HK-2 (cell line): ENCODE measurements at regions not wholly inside any gene's neighbourhood (a gene's known extent, or its start where the extent isn't known, plus 50 kb on each side); places are given as distances from the start of the nearest gene placed in this dataset.

Experiments used
- DNase-seq: peaks from one replicate; pipeline ENCODE4 v3.0.0-alpha.2; 2018; ENCODE audit not compliant: unreplicated experiment

DNA sequence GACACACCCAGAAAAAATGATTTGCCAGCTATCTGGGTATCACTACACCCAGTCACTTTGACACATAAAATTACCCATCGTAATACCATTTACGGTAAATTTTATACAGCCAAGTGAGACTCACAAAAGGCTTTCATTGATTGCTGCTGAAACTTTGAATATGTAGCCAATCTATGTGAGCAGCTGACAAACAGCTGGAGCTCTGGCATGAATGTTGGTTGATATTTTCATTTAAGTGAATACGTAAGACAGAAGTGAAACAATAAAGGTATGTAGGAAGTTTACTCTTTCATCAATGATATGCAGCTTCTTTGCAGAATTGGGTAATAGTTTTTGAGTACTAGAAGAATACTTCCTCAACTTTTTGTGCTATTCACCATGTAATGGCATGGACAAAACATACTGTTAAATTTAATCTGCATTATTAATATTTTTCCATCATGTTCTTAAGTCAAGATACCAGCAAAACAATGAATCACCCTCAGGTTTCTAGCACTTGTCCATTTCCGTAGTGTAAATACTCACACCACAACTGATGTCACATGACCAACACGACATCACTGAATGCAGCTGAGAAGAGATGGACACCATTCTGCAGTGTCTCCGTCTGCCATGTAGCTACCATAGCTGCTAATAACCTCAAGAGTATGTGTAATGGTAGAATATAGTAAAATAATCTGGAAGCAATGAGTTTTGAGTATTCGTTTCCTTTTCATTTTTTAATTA is 205.9 kb upstream of the HES1 start:
- no peak for DNase-seq

DNA sequence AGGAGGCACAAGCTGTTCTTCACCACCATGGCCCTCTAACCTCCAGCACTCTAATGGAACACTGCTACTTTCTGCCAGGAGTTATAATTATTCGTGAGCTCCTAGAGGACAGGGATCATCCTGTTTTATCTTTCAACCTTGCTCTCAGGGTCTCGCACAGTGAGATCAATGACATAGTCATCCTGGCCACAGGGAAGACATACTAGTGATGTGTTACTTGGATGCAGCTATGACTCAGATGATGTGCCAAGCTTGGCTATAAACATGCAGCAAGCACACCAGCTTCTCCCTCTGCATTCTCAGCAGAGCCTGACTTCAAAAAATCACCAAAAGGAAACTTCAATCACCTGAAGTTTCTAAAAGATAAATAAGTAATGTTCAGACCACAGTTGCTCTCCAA is 203.8 kb upstream of the HES1 start:
- no peak for DNase-seq

GRCh38 chr3:193932576-193932975 is 203.4 kb upstream of the HES1 start:
- DNase-seq = no peak

DNA sequence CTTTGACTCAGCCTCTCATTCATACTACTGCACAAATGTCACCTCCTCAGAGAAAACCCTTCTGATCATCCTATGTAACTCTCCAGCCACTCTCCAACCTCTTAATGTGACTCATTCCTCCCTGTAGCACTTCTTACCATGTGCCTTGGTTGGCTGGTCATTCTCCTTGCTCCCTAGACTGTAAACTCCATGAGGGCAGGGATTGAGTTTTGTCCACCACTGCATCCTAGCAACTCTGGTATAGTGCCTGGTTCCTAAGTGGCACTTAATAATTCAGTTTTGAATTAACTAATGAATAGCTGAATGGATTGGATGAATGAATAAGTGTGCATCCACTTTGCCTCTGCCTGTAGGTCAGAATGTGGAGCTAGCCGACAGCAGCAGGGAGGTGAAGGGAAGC is 202.5 kb upstream of the HES1 start:
- no peak for DNase-seq

DNA sequence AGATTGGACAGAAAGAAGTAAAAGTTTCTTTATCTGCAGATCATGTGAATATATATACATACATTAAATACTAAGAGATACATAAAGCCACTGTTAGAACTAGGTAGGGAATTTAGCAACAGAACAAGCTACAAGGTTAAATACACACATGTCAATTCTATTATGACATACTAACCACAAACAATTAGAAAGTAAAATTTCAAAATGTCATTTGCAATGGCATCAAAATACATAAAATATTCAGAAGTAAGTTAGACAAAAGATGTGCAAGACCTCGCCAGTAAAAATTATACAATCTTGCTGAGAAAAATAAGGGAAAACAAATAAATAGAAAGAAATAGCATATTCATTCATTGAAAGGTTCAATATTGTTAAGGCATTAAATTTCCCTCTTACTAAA is 200.0 kb upstream of the HES1 start:
- DNase-seq = no peak

- DNase-seq = no peak
These were observed 197.3 kb upstream of the HES1 start for GRCh38 chr3:193938613-193939012.

- no peak for DNase-seq
These were observed 196.4 kb upstream of the HES1 start for GRCh38 chr3:193939527-193939926.

GRCh38 chr3:193940526-193940925 is 195.4 kb upstream of the HES1 start:
- DNase-seq = no peak

DNA sequence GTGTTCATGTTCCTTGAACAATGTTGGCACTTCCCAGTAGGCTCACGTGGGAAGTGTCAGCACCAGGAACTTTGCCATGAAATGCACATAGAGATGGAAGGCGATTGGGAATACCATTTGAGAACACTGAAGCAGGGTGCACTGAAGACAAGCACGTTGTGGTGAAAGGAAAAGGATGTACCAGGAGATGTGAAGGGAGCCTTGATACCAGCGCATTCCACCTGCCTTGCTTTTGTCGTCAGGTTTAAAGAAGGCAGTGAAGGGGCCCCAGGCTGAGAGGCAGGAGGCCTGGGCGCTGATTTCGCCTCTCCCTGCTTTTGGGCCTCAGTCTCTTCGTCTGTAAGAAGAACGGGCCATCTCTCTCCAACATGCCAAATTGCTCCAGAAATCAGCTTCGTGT is 194.5 kb upstream of the HES1 start:
- DNase-seq = no peak

- no peak for DNase-seq
These were observed 193.4 kb upstream of the HES1 start for GRCh38 chr3:193942516-193943055.

GRCh38 chr3:193943200-193943599 is 192.7 kb upstream of the HES1 start:
- DNase-seq = no peak

- DNase-seq = no peak
These were observed 192.0 kb upstream of the HES1 start for GRCh38 chr3:193943851-193944517.

GRCh38 chr3:193944518-193944884 is 191.4 kb upstream of the HES1 start:
- DNase-seq = no peak

GRCh38 chr3:193945143-193945542 is 190.8 kb upstream of the HES1 start:
- DNase-seq = no peak

- no peak for DNase-seq
These were observed 189.0 kb upstream of the HES1 start for GRCh38 chr3:193946945-193947344.

GRCh38 chr3:193947596-193947995 is 188.4 kb upstream of the HES1 start:
- DNase-seq = no peak

DNA sequence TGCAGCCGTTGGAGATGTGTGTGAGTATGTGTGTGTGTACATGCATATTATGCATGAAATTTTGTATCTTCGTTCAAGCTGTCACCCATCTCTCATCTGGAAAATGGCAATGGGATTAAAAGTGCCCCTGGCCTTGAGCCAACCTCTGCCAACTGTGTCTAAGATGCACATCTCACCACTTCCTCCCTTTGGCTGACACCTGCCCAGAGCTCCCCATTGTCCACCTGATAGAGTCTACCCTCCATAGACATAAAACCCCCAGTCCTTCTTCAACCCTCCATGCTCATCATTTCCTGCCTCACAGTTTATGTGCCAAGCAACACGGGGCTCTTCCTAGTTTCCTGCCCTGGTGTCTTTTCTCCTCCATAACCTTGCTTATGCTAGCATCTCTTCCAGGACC is 187.5 kb upstream of the HES1 start:
- DNase-seq = no peak

DNA sequence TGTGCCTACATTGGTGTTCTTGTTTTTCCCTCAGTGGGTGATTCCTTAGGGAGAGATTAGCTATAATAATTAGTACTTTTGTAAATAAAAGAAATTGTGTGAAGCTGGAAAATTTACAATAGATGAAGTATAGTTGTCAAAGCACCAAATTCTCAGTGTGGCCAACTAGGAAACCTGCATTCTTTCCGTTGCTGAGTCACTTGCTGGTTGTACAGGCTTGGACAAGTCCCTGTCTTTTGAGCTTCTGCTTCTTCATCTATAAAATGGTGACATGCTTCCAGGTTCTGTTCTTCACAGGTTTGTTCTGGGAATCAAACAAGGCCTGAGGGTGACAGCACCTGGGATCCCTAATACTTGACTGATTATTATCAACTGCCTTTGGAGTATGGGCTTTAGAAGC is 184.1 kb upstream of the HES1 start:
- no peak for DNase-seq

DNA sequence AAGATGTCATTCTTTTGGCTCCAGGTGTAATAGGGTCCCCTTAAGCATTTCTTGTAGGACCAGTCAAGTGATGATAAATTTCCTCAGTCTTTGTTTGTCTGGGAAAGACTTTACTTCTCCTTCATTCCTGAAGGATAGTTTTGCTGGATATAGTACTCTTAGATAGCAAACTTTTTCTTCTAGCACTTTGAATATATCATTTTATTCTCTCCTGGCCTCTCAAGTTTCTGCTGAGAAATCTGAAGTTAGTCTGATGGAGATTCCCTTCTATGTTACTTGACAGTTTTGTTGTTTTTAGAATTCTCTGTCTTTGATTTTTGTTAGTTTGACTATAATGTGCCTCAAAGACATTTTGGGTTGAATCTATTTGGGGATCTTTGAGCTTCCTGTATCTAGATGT is 181.2 kb upstream of the HES1 start:
- DNase-seq = no peak

DNA sequence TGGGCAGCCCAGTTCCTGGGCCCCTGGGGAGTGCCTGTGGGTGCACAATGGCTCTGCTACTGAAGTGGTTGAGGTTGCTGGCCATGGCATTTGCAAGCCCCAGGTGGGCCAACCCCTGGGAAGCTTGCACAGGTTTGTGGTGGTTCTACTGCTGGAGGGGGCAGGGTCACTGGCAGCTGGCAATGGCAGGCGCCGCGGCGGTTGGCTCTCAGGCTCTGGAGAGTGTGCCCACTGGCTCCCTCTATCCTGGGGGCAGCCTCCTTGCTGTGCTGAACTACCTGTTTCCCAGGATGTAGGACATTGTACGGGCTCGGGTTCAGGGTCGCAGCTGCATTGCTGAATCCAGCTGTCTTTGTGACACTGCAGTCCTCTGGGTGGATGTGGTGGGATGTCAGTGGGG is 180.2 kb upstream of the HES1 start:
- DNase-seq = no peak

- DNase-seq = no peak
These were observed 176.1 kb upstream of the HES1 start for GRCh38 chr3:193959861-193960260.

DNA sequence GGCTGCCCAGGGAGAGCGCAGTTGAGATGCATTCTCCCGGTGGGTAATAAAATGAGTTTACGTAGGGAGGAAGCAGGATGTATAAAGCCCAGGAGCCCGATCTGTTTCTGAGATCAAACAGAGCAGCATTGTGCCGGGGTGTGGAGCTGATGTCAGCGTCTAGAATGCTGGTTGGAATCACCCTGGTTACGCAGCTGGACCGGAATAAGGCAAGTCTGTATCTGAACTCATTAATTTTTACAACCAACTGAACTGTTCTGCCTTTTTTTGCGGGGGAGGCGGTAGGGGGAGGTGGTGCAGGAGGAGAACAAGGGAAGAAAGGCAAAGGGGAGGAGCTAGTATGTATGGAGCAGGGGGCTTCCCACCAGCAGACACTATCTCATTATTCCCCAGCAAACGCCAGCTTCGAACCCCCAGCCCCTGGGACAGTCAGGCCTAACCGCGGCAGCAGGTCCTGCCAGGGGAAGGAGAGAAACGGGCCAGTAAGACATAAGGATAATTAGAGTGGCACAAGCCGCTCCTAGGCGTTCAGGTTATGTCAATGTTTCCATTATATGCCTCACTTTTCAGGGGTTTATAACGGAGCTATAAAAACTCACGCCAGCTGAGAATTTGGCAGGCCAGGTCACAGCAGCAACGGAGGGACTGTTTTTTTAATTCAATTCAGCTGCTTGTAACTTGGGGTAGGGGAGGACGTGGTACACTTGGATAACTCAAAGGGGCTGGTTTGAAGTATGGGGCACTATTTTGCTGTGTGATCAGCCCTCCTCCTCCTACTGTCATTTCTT is 175.3 kb upstream of the HES1 start:
- no peak for DNase-seq
